Chondrocyte (in vitro differentiated cells): ENCODE measurements at regions not wholly inside any gene's neighbourhood (a gene's known extent, or its start where the extent isn't known, plus 50 kb on each side); places are given as distances from the start of the nearest gene placed in this dataset.

ENCODE experiments used
- DNase-seq: peaks from one replicate; pipeline ENCODE4 v3.0.0; 2021; ENCODE audit warnings: mixed read lengths, low spot score
- H3K27ac Mint-ChIP-seq: one replicate; pipeline ENCODE4 v1.8.0; 2021; ENCODE audit warnings: mild to moderate bottlenecking, moderate library complexity, mixed read lengths; ENCODE audit not compliant: unreplicated experiment
- H3K27me3 Mint-ChIP-seq: 2 replicates; pipeline ENCODE4 v1.8.0; 2021; ENCODE audit warnings: low read depth, mixed read lengths
- H3K36me3 Mint-ChIP-seq: 2 replicates; pipeline ENCODE4 v1.8.0; 2021; ENCODE audit warnings: low read depth, mixed read lengths
- H3K4me1 Mint-ChIP-seq: 2 replicates; pipeline ENCODE4 v1.8.0; 2021; ENCODE audit warnings: low read depth, mild to moderate bottlenecking, mixed read lengths
- H3K4me3 Mint-ChIP-seq: one replicate; pipeline ENCODE4 v1.8.0; 2021; ENCODE audit warnings: mild to moderate bottlenecking, moderate library complexity, mixed read lengths; ENCODE audit not compliant: unreplicated experiment
- H3K9me3 Mint-ChIP-seq: 2 replicates; pipeline ENCODE4 v1.8.0; 2021; ENCODE audit warnings: low read depth, mixed read lengths
- TF ChIP-seq, protein P1 (sequence below): fragments of 200-600 bp; sonication (generic); IDR thresholded peaks from 2 replicates; pipeline ENCODE4 v1.5.0; 2021; ENCODE audit warnings: antibody characterized with exemption, mild to moderate bottlenecking, moderate library complexity

DNA sequence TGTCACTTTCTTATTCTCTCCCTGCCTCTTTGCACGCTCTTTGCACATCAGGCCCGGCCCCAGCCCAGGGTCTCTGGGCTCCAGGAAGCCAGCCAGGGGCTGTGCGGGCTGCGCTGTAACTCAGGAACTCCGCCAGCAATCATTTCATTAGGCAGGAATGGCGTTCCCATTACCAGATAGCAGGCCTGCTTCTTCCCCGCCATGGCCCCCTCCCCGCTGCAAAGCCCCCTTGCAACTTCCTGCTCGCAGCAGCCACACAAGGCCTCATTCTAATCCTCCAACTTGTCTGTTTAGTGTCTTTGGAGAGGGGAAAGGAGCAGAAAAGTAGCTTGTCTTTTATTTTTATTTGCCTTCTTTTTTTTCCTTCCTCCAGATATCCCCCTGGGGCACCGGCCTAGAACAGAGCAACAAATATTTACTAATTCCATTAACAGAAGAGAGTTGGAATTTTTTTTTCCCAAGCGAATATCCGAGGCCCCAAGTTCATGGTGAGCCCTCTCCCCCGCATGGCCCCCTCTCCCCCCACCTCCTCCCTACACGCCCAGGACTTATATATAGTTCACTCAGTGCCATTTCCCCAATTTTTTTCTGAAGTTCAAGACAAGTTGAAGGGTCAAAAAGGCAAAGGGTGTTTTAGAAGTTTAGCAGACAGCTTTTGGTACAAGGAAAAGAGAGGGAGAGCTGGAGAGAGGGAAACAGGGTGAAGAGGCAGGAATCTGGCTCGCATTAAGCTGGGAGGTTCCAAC, 329.4 kb upstream of the TBX3 start:
- TF ChIP-seq, protein P1, sequence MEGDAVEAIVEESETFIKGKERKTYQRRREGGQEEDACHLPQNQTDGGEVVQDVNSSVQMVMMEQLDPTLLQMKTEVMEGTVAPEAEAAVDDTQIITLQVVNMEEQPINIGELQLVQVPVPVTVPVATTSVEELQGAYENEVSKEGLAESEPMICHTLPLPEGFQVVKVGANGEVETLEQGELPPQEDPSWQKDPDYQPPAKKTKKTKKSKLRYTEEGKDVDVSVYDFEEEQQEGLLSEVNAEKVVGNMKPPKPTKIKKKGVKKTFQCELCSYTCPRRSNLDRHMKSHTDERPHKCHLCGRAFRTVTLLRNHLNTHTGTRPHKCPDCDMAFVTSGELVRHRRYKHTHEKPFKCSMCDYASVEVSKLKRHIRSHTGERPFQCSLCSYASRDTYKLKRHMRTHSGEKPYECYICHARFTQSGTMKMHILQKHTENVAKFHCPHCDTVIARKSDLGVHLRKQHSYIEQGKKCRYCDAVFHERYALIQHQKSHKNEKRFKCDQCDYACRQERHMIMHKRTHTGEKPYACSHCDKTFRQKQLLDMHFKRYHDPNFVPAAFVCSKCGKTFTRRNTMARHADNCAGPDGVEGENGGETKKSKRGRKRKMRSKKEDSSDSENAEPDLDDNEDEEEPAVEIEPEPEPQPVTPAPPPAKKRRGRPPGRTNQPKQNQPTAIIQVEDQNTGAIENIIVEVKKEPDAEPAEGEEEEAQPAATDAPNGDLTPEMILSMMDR, result no peak
- H3K4me1 Mint-ChIP-seq, result no peaks in the 10 kb centered on the region
- peaks cover 3% of the 10 kb centered on the region for H3K36me3 Mint-ChIP-seq
- H3K27ac Mint-ChIP-seq, result no peak overlapping the region
- H3K9me3 Mint-ChIP-seq, result peaks cover 13% of the 10 kb centered on the region
- no peak for DNase-seq
- H3K27me3 Mint-ChIP-seq, result peaks cover 24% of the 10 kb centered on the region
- no peak overlapping the region for H3K4me3 Mint-ChIP-seq

DNA sequence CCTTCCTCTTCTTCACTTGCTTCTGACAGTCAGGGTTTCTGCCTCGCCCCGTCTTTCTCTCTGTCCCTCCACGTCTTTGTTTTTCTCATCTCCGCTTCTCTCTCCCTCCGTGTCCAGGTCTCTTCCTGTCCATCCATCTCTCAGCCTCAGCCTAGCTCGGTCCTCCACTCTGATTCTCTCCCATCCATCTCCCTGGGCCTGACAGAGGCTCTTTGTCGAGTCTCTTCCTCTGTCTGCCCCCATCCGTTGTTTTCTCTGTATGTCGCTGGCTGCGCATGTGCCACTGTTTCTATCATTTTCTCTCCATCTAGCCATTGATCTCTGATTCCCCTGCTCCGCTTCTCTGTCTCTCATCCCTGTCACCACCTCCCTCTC, 328.9 kb upstream of the TBX3 start:
- TF ChIP-seq, protein P1, result no peak
- DNase-seq, result no peak
- H3K27ac Mint-ChIP-seq, result no peak overlapping the region
- peaks cover 3% of the 10 kb centered on the region for H3K36me3 Mint-ChIP-seq
- no peak overlapping the region for H3K4me3 Mint-ChIP-seq
- H3K4me1 Mint-ChIP-seq, result no peaks in the 10 kb centered on the region
- peaks cover 9% of the 10 kb centered on the region for H3K9me3 Mint-ChIP-seq
- peaks cover 28% of the 10 kb centered on the region for H3K27me3 Mint-ChIP-seq

DNA sequence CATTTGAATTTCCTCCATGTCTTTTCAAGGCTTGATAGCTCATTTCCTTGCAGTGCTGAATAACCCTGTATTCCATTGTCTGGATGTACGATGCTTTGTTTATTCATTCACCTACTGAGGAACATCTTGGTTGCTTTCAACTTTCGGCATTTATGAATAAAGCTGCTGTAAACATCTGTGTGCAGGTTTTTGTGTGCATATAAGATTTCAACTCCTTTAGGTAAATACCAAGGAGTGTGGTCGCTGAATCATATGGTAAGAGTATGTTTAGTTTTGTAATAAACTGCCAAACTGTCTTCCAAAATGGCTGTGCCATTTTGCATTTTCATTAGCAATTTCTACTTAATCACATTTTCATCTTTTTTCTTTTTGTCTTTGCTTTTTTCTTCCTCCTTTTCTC, 327.7 kb upstream of the TBX3 start:
- H3K4me3 Mint-ChIP-seq, result no peak overlapping the region
- TF ChIP-seq, protein P1, result no peak
- H3K36me3 Mint-ChIP-seq, result peaks cover 3% of the 10 kb centered on the region
- peaks cover 8% of the 10 kb centered on the region for H3K9me3 Mint-ChIP-seq
- DNase-seq, result no peak
- no peak overlapping the region for H3K27ac Mint-ChIP-seq
- H3K27me3 Mint-ChIP-seq, result peaks cover 28% of the 10 kb centered on the region
- no peaks in the 10 kb centered on the region for H3K4me1 Mint-ChIP-seq

DNA sequence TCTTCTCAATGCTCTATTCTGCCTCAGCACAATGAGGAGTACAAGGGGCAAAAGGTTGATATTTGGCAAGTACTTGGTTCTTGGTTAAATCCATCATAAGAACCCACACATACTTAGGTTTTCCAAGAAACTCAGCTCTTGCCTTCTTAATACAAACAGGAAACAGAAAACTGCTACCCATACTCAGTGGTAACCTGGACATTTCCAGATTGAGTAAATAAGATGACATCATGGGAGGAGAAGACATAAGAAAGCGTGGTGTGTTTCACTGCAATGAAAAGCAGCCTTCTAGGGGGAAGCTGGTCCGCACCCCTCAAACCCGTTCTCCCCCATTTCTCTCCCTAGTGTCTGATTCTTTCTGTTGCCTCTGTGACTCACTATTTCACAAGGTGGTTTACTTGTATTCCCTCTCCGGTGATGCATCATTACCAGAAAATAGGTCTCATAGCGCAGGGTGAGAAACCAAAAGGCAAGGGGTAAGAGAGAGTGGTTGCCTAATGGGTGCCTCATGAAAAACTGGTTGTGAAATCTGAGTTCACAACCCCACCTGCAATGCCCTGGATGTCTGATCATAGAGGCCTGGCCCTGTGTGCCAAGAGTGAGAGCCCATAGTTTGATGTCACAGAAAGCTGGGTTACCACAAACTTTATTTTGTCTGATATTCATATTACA, 326.5 kb upstream of the TBX3 start:
- Mint-ChIP-seq H3K36me3 (peaks cover 3% of the 10 kb centered on the region), H3K4me1 (no peaks in the 10 kb centered on the region), H3K27me3 (peaks cover 31% of the 10 kb centered on the region), H3K4me3 (no peak overlapping the region), H3K27ac (no peak overlapping the region), H3K9me3 (peaks cover 8% of the 10 kb centered on the region)
- TF ChIP-seq, protein P1, result no peak
- DNase-seq, result no peak

DNA sequence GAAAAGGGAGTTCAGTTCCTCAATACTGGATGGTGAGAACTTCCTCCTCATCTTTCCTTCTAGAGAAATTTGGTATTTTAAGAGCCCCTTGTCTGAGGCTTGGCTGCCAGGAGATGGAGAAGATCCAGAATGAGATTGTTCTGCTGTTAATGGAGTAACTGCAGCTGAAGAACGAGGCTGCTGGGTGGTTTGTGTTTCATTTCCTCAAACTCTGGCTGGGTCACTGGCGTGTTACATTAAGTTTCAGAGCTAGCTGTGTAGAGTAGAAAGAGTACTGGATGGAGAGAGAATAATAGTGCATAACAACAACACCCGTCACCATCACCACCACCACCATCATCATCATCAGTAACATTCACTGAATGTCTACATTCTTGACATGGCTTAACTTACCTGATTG, 325.0 kb upstream of the TBX3 start:
- peaks cover 3% of the 10 kb centered on the region for H3K36me3 Mint-ChIP-seq
- H3K27ac Mint-ChIP-seq, result no peak overlapping the region
- DNase-seq, result no peak
- H3K9me3 Mint-ChIP-seq, result peaks cover 8% of the 10 kb centered on the region
- peaks cover 29% of the 10 kb centered on the region for H3K27me3 Mint-ChIP-seq
- no peak overlapping the region for H3K4me3 Mint-ChIP-seq
- no peaks in the 10 kb centered on the region for H3K4me1 Mint-ChIP-seq
- TF ChIP-seq, protein P1, result no peak
